ENCODE measurements at regions not wholly inside any gene's neighbourhood (a gene's known extent, or its start where the extent isn't known, plus 50 kb on each side); places are given as distances from the start of the nearest gene placed in this dataset.

DNA sequence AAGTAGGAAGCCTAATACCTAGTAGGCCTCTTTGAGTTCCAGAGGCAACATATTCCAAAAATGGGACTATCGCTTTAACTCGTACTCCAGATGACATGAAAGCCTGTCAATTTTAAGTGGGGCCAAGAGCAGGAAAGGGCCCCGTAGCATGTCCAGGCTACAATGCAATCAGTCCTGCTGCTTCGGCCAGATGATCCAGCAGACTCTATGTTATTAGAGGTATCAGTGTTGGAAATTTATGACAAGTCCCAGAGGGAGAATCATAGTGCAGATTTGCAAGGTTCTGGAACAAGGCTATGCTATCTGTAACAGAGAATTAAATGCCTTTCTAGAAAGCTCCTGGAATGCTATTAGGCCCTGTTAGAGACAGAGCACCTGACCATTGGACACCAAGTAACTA lies 56.7 kb upstream of the SRP9 start:
- TF ChIP-seq, protein P1, sequence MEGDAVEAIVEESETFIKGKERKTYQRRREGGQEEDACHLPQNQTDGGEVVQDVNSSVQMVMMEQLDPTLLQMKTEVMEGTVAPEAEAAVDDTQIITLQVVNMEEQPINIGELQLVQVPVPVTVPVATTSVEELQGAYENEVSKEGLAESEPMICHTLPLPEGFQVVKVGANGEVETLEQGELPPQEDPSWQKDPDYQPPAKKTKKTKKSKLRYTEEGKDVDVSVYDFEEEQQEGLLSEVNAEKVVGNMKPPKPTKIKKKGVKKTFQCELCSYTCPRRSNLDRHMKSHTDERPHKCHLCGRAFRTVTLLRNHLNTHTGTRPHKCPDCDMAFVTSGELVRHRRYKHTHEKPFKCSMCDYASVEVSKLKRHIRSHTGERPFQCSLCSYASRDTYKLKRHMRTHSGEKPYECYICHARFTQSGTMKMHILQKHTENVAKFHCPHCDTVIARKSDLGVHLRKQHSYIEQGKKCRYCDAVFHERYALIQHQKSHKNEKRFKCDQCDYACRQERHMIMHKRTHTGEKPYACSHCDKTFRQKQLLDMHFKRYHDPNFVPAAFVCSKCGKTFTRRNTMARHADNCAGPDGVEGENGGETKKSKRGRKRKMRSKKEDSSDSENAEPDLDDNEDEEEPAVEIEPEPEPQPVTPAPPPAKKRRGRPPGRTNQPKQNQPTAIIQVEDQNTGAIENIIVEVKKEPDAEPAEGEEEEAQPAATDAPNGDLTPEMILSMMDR (IDR thresholded peaks at IDR 0.05), result no peak
- TF ChIP-seq EP300 (IDR thresholded peaks at IDR 0.05), result no peak
- no peak for TF ChIP-seq POLR2A (IDR thresholded peaks at IDR 0.05; ENCODE audit: low read depth)
- no peak for TF ChIP-seq POLR2AphosphoS5 (IDR thresholded peaks at IDR 0.05)

Data from esophagus muscularis mucosa (tissue), 4 donors.